A549 (cell line): ENCODE measurements at regions not wholly inside any gene's neighbourhood (a gene's known extent, or its start where the extent isn't known, plus 50 kb on each side); places are given as distances from the start of the nearest gene placed in this dataset.

ENCODE experiments used
- ATAC-seq, 2 experiments: fragments of 200-7000 bp in 1 of 2; fragments of >200 bp in 1 of 2; cut with Nextera tagmentation in 1 of 2; cut with Tn5 transposase in 1 of 2; 3 replicates each; pipeline versions ENCODE4 v1.8.0 to v1.9.1; 2018 to 2020; ENCODE audit warnings: mild to moderate bottlenecking in 1 of 2, moderate library complexity in 1 of 2
- CTCF ChIA-PET: fragments of 300-600 bp; sonication (Branson Sonifier 250); formaldehyde crosslinking; extraction: SDS; loops from one replicate; lab custom pipeline; 2021; ENCODE audit warnings: antibody characterized with exemption, inconsistent platforms; lab: Yijun Ruan, JAX
- POLR2A ChIA-PET: fragments of 350-600 bp; formaldehyde crosslinking; extraction: SDS; loops from one replicate; lab custom pipeline; 2021; ENCODE audit warnings: antibody characterized with exemption, inconsistent platforms; lab: Yijun Ruan, JAX
- DNase-seq, 2 experiments: peaks; one replicate each; pipeline versions ENCODE4 v3.0.0 to v3.0.0-alpha.2; 2011 to 2016; ENCODE audit warnings: low read depth in 1 of 2, low spot score in 1 of 2
- FAIRE-seq: peaks from 2 replicates; lab custom pipeline; 2011; peaks lifted over from hg19 to GRCh38; lab: Jason Lieb, UNC
- H3K27ac ChIP-seq, 2 experiments: fragments of >200 bp; sonication (Bioruptor Twin); formaldehyde crosslinking; 3 replicates each; pipeline ENCODE4 v1.5.1; 2016 to 2017
- H3K4me1 ChIP-seq: fragments of >200 bp; sonication (Bioruptor Twin); formaldehyde crosslinking; 3 replicates; pipeline ENCODE4 v1.6.1; 2016
- H3K4me2 ChIP-seq: fragments of >200 bp; sonication (Bioruptor Twin); formaldehyde crosslinking; 3 replicates; pipeline ENCODE4 v1.6.1; 2016
- H3K4me3 ChIP-seq: fragments of >200 bp; sonication (Bioruptor Twin); formaldehyde crosslinking; 3 replicates; pipeline ENCODE4 v1.5.1; 2016
- H3K9me3 ChIP-seq: fragments of >200 bp; sonication (Bioruptor Twin); formaldehyde crosslinking; 3 replicates; pipeline ENCODE4 v1.6.1; 2016
- ATOH8 ChIP-seq: fragments of 250-450 bp; sonication (Bioruptor Pico); IDR thresholded peaks from 2 replicates; pipeline ENCODE4 v1.5.0; 2020; ENCODE audit warnings: low read depth, mild to moderate bottlenecking, moderate library complexity
- BHLHE40 ChIP-seq: IDR thresholded peaks from 2 replicates; pipeline ENCODE4 v1.6.1; 2012; ENCODE audit warnings: low read depth, low read length, inconsistent platforms
- CBX2 ChIP-seq: fragments of 200-600 bp; sonication (generic); IDR thresholded peaks from 2 replicates; pipeline ENCODE4 v1.6.1; 2016; ENCODE audit warnings: low read depth, mild to moderate bottlenecking, borderline replicate concordance
- CEBPB ChIP-seq, 2 experiments: fragments of >200 bp in 1 of 2; sonication (Bioruptor Twin) in 1 of 2; formaldehyde crosslinking in 1 of 2; IDR thresholded peaks; 2 replicates each; pipeline ENCODE4 v1.6.1; 2012 to 2016
- E2F6 ChIP-seq: IDR thresholded peaks from 2 replicates; pipeline ENCODE4 v1.6.1; 2012; ENCODE audit warnings: low read depth, borderline replicate concordance
- EHF ChIP-seq: fragments of 250-450 bp; sonication (Bioruptor Pico); IDR thresholded peaks from 2 replicates; pipeline ENCODE4 v1.5.0; 2020; ENCODE audit warnings: mild to moderate bottlenecking
- EHMT2 ChIP-seq: fragments of 200-600 bp; sonication (generic); IDR thresholded peaks from 2 replicates; pipeline ENCODE4 v1.6.1; 2016; ENCODE audit warnings: antibody characterized with exemption, low read depth, mild to moderate bottlenecking, moderate library complexity
- ELK1 ChIP-seq: fragments of 150-350 bp; IDR thresholded peaks from 2 replicates; pipeline ENCODE4 v1.6.1; 2014; ENCODE audit warnings: low read depth, mild to moderate bottlenecking, low read length
- EP300 ChIP-seq, 2 experiments: fragments of >200 bp; sonication (Bioruptor Twin); formaldehyde crosslinking; IDR thresholded peaks; 2 replicates in 1 of 2; 3 replicates in 1 of 2; pipeline ENCODE4 v1.6.1; 2016 to 2017
- HDAC2 ChIP-seq: fragments of 200-600 bp; sonication (generic); IDR thresholded peaks from 2 replicates; pipeline ENCODE4 v1.6.1; 2016
- HES2 ChIP-seq: fragments of >200 bp; sonication (Bioruptor Twin); formaldehyde crosslinking; IDR thresholded peaks from 2 replicates; pipeline ENCODE4 v1.6.1; 2016
- HEYL ChIP-seq: fragments of 250-450 bp; sonication (Bioruptor Pico); IDR thresholded peaks from 2 replicates; pipeline ENCODE4 v1.8.0; 2021; ENCODE audit warnings: mild to moderate bottlenecking, moderate library complexity
- HMGXB4 ChIP-seq: fragments of 250-450 bp; sonication (Bioruptor Pico); IDR thresholded peaks from 2 replicates; pipeline ENCODE4 v1.5.0; 2021; ENCODE audit warnings: mild to moderate bottlenecking, moderate library complexity, borderline replicate concordance
- HOXB13 ChIP-seq: fragments of 250-450 bp; sonication (Bioruptor Pico); IDR thresholded peaks from 2 replicates; pipeline ENCODE4 v1.5.0; 2020; ENCODE audit warnings: low read depth, mild to moderate bottlenecking, moderate library complexity
- JUN ChIP-seq, 2 experiments: fragments of >200 bp; sonication (Bioruptor Twin); formaldehyde crosslinking; IDR thresholded peaks; 2 replicates in 1 of 2; 3 replicates in 1 of 2; pipeline ENCODE4 v1.6.1; 2016 to 2017
- MAZ ChIP-seq: fragments of 150-350 bp; IDR thresholded peaks from 2 replicates; pipeline ENCODE4 v1.6.1; 2014; ENCODE audit warnings: antibody characterized with exemption, low read depth, low read length, borderline replicate concordance
- MYC ChIP-seq: IDR thresholded peaks from 2 replicates; pipeline ENCODE4 v1.6.1; 2012; ENCODE audit warnings: mild to moderate bottlenecking, inconsistent platforms, low read length, improper control_type of control experiment, borderline replicate concordance
- NPAS2 ChIP-seq: fragments of 250-450 bp; sonication (Bioruptor Pico); IDR thresholded peaks from 2 replicates; pipeline ENCODE4 v1.8.0; 2022; ENCODE audit warnings: mild to moderate bottlenecking, moderate library complexity, borderline replicate concordance
- NR3C1 ChIP-seq: fragments of >200 bp; sonication (Bioruptor Twin); formaldehyde crosslinking; IDR thresholded peaks from 3 replicates; pipeline ENCODE4 v1.6.1; 2017
- PHF8 ChIP-seq: fragments of 200-600 bp; sonication (generic); IDR thresholded peaks from 2 replicates; pipeline ENCODE4 v1.6.1; 2016; ENCODE audit warnings: low read depth, mild to moderate bottlenecking, antibody characterized with exemption, moderate library complexity, borderline replicate concordance
- RAD21 ChIP-seq, 2 experiments: fragments of >200 bp in 1 of 2; sonication (Bioruptor Twin) in 1 of 2; formaldehyde crosslinking in 1 of 2; IDR thresholded peaks in 1 of 2; conservative IDR thresholded peaks in 1 of 2; 2 replicates in 1 of 2; 3 replicates in 1 of 2; pipeline ENCODE4 v1.6.1; 2012 to 2018; ENCODE audit warnings: inconsistent platforms in 1 of 2
- RCOR1 ChIP-seq: fragments of 150-350 bp; IDR thresholded peaks from 2 replicates; pipeline ENCODE4 v1.6.1; 2014; ENCODE audit warnings: antibody characterized with exemption, low read length, low read depth
- RFX5 ChIP-seq: fragments of 450-650 bp; IDR thresholded peaks from 2 replicates; pipeline ENCODE4 v1.7.1; 2014; ENCODE audit warnings: antibody characterized with exemption, mild to moderate bottlenecking, moderate library complexity
- SMC3 ChIP-seq: fragments of >200 bp; sonication (Bioruptor Twin); formaldehyde crosslinking; IDR thresholded peaks from 3 replicates; pipeline ENCODE4 v1.6.1; 2018; ENCODE audit warnings: inconsistent platforms
- ZC3H11A ChIP-seq: fragments of 450-650 bp; IDR thresholded peaks from 2 replicates; pipeline ENCODE4 v1.6.1; 2014; ENCODE audit warnings: antibody characterized with exemption, mild to moderate bottlenecking
- ZFP36 ChIP-seq: fragments of 450-650 bp; IDR thresholded peaks from 2 replicates; pipeline ENCODE4 v1.6.1; 2014; ENCODE audit warnings: borderline replicate concordance; ENCODE audit not compliant: partially characterized antibody
- ZNF302 ChIP-seq: fragments of 250-450 bp; sonication (Bioruptor Pico); IDR thresholded peaks from 2 replicates; pipeline ENCODE4 v1.9.0; 2021; ENCODE audit warnings: inconsistent platforms, mild to moderate bottlenecking, moderate library complexity
- WGBS: methylation state at CpG from one replicate; pipeline ENCODE4 v1.1.6; 2017; ENCODE audit errors: missing lambda C conversion rate; 5-methylcytosine and 5-hydroxymethylcytosine counted together

- CTCF ChIA-PET = no interaction called here
- no peak for ATAC-seq
Observed at GRCh38 chr15:25091421-25092158, 136.8 kb downstream of the SNRPN start.

GRCh38 chr15:25092661-25093060 is 137.9 kb downstream of the SNRPN start:
- Histone ChIP-seq H3K4me1 (no peaks in the 10 kb centered on the region), H3K4me2 (no peak overlapping the region), H3K4me3 (no peak overlapping the region), H3K27ac (no peak overlapping the region), H3K9me3 (peaks cover 2% of the 10 kb centered on the region; the same call in 1 of the 3 replicates)
- DNase-seq = no peak
- POLR2A ChIA-PET = no interaction called here
- no peak for ATAC-seq
- FAIRE-seq = no peak
- CTCF ChIA-PET = no interaction called here
- 89% methylated on average over 2 of the region's 2 CpGs for whole genome bisulfite sequencing
- TF ChIP-seq EHF = no peak
- TF ChIP-seq MYC = no peak
- no peak for TF ChIP-seq HOXB13 (CRISPR knock-in tag)
- no peak for TF ChIP-seq HDAC2
- no peak for TF ChIP-seq RAD21 (conservative IDR thresholded peaks at IDR 0.05 in 1 of 2, IDR thresholded peaks at IDR 0.05 in 1 of 2)
- TF ChIP-seq HMGXB4 (CRISPR knock-in tag) = no peak
- TF ChIP-seq RCOR1 = no peak
- no peak for TF ChIP-seq CBX2
- TF ChIP-seq RFX5 = no peak
- TF ChIP-seq ZFP36 = no peak
- TF ChIP-seq ZNF302 (CRISPR knock-in tag) = no peak
- TF ChIP-seq SMC3 = no peak

More at GRCh38 chr15:25091421-25092158, 136.8 kb downstream of the SNRPN start:
- 95% methylated on average over 11 of the region's 12 CpGs for WGBS
- POLR2A ChIA-PET = no interaction called here
- no peaks in the 10 kb centered on the region for H3K4me1 ChIP-seq
- TF ChIP-seq HMGXB4 (CRISPR knock-in tag) (no peak), PHF8 (no peak), HEYL (CRISPR knock-in tag) (no peak), CEBPB (IDR thresholded peaks at IDR 0.05) (no peak), ELK1 (no peak), NPAS2 (no peak), E2F6 (no peak), JUN (IDR thresholded peaks at IDR 0.05) (no peak), BHLHE40 (no peak), ATOH8 (CRISPR knock-in tag) (no peak), CBX2 (no peak), MAZ (no peak), EHMT2 (no peak), HES2 (no peak), NR3C1 (no peak), RCOR1 (no peak), ZC3H11A (no peak), EP300 (IDR thresholded peaks at IDR 0.05) (no peak)
- DNase-seq = no peak
- H3K4me2 ChIP-seq = no peak overlapping the region
- no peak for FAIRE-seq
- H3K4me3 ChIP-seq = no peak overlapping the region
- H3K9me3 ChIP-seq = peaks cover 2% of the 10 kb centered on the region; the same call in 1 of the 3 replicates
- H3K27ac ChIP-seq = no peak overlapping the region
